ENCODE measurements at regions not wholly inside any gene's neighbourhood (a gene's known extent, or its start where the extent isn't known, plus 50 kb on each side); places are given as distances from the start of the nearest gene placed in this dataset.

GRCh38 chr3:17836092-17836491, 93.7 kb upstream of the TBC1D5 start:
- H3K4me1 ChIP-seq (ENCODE audit: control extremely low read depth in 1 of 4, control insufficient read depth in 4 of 4, insufficient read depth in 4 of 4, low read length in 3 of 4): peaks cover 0 to 10% (median 7%) of the 10 kb centered on the region in 4 experiments
- no peaks in the 10 kb centered on the region for H3K36me3 ChIP-seq (ENCODE audit: control insufficient read depth in 4 of 4, insufficient read depth in 4 of 4, low read length in 3 of 4)
- no peak overlapping the region for H3K4me3 ChIP-seq (ENCODE audit: control insufficient read depth in 1 of 7, extremely low read depth in 1 of 7, insufficient read depth in 4 of 7, low read depth in 2 of 7, low read length in 6 of 7)
- no peak for DNase-seq
- H3K27ac ChIP-seq (ENCODE audit: insufficient read depth in 1 of 2, low read depth in 1 of 2, low read length in 2 of 2, poor library complexity in 1 of 2, severe bottlenecking in 2 of 2): no peak overlapping the region
- H3K9me3 ChIP-seq (ENCODE audit: control extremely low read depth in 1 of 5, control insufficient read depth in 4 of 5, insufficient read depth in 2 of 5, low read depth in 1 of 5, low read length in 4 of 5): no peaks in the 10 kb centered on the region
- ChIA-PET POLR2A (no interaction called here), CTCF (interaction anchor here (1.2 kb wide), 1 partner anchor 35 kb away, joined by 5 read pairs; no protein-coding TSS in a partner anchor)
- no peaks in the 10 kb centered on the region for H3K27me3 ChIP-seq (replicated peaks in 2 of 5; ENCODE audit: control insufficient read depth in 4 of 5, insufficient read depth in 5 of 5, low read length in 4 of 5)
- no CpG with 5 or more reads among the region's 3 CpGs for WGBS (ENCODE audit: insufficient coverage)

GRCh38 chr3:17833786-17834559, 91.5 kb upstream of the TBC1D5 start:
- Histone ChIP-seq H3K36me3 (ENCODE audit: control insufficient read depth in 4 of 4, insufficient read depth in 4 of 4, low read length in 3 of 4) (no peaks in the 10 kb centered on the region), H3K9me3 (ENCODE audit: control extremely low read depth in 1 of 5, control insufficient read depth in 4 of 5, insufficient read depth in 2 of 5, low read depth in 1 of 5, low read length in 4 of 5) (no peaks in the 10 kb centered on the region), H3K4me3 (ENCODE audit: control insufficient read depth in 1 of 7, extremely low read depth in 1 of 7, insufficient read depth in 4 of 7, low read depth in 2 of 7, low read length in 6 of 7) (no peak overlapping the region), H3K27ac (ENCODE audit: insufficient read depth in 1 of 2, low read depth in 1 of 2, low read length in 2 of 2, poor library complexity in 1 of 2, severe bottlenecking in 2 of 2) (no peak overlapping the region), H3K4me1 (ENCODE audit: control extremely low read depth in 1 of 4, control insufficient read depth in 4 of 4, insufficient read depth in 4 of 4, low read length in 3 of 4) (no peaks in the 10 kb centered on the region), H3K27me3 (replicated peaks in 2 of 5; ENCODE audit: control insufficient read depth in 4 of 5, insufficient read depth in 5 of 5, low read length in 4 of 5) (no peaks in the 10 kb centered on the region)
- ChIA-PET CTCF (interaction anchor here (1.1 kb wide), 1 partner anchor 8 kb away, joined by 3 read pairs; no protein-coding TSS in a partner anchor), POLR2A (no interaction called here)
- 100% methylated on average over 3 of the region's 5 CpGs for WGBS (ENCODE audit: insufficient coverage)
- DNase-seq: no peak

GRCh38 chr3:17832016-17832415, 89.6 kb upstream of the TBC1D5 start:
- ChIA-PET CTCF (interaction anchor here (2.6 kb wide), 1 partner anchor 9 kb away, joined by 22 read pairs; no protein-coding TSS in a partner anchor), POLR2A (no interaction called here)
- H3K27me3 ChIP-seq (replicated peaks in 2 of 5; ENCODE audit: control insufficient read depth in 4 of 5, insufficient read depth in 5 of 5, low read length in 4 of 5): no peaks in the 10 kb centered on the region
- WGBS (ENCODE audit: insufficient coverage): 100% methylated on average over 2 of the region's 2 CpGs
- no peaks in the 10 kb centered on the region for H3K36me3 ChIP-seq (ENCODE audit: control insufficient read depth in 4 of 4, insufficient read depth in 4 of 4, low read length in 3 of 4)
- H3K4me1 ChIP-seq (ENCODE audit: control extremely low read depth in 1 of 4, control insufficient read depth in 4 of 4, insufficient read depth in 4 of 4, low read length in 3 of 4): no peaks in the 10 kb centered on the region
- no peak for DNase-seq
- H3K9me3 ChIP-seq (ENCODE audit: control extremely low read depth in 1 of 5, control insufficient read depth in 4 of 5, insufficient read depth in 2 of 5, low read depth in 1 of 5, low read length in 4 of 5): no peaks in the 10 kb centered on the region
- no peak overlapping the region for H3K4me3 ChIP-seq (ENCODE audit: control insufficient read depth in 1 of 7, extremely low read depth in 1 of 7, insufficient read depth in 4 of 7, low read depth in 2 of 7, low read length in 6 of 7)
- H3K27ac ChIP-seq (ENCODE audit: insufficient read depth in 1 of 2, low read depth in 1 of 2, low read length in 2 of 2, poor library complexity in 1 of 2, severe bottlenecking in 2 of 2): no peak overlapping the region

GRCh38 chr3:17831366-17831765, 88.9 kb upstream of the TBC1D5 start:
- no peaks in the 10 kb centered on the region for H3K36me3 ChIP-seq (ENCODE audit: control insufficient read depth in 4 of 4, insufficient read depth in 4 of 4, low read length in 3 of 4)
- no peak for DNase-seq
- H3K27me3 ChIP-seq (replicated peaks in 2 of 5; ENCODE audit: control insufficient read depth in 4 of 5, insufficient read depth in 5 of 5, low read length in 4 of 5): no peaks in the 10 kb centered on the region
- ChIA-PET CTCF (interaction anchor here (1.0 to 2.6 kb wide), 2 partner anchors 10 to 11 kb away, joined by 3 to 22 read pairs; no protein-coding TSS in a partner anchor), POLR2A (no interaction called here)
- no peak overlapping the region for H3K4me3 ChIP-seq (ENCODE audit: control insufficient read depth in 1 of 7, extremely low read depth in 1 of 7, insufficient read depth in 4 of 7, low read depth in 2 of 7, low read length in 6 of 7)
- H3K9me3 ChIP-seq (ENCODE audit: control extremely low read depth in 1 of 5, control insufficient read depth in 4 of 5, insufficient read depth in 2 of 5, low read depth in 1 of 5, low read length in 4 of 5): no peaks in the 10 kb centered on the region
- H3K4me1 ChIP-seq (ENCODE audit: control extremely low read depth in 1 of 4, control insufficient read depth in 4 of 4, insufficient read depth in 4 of 4, low read length in 3 of 4): no peaks in the 10 kb centered on the region
- H3K27ac ChIP-seq (ENCODE audit: insufficient read depth in 1 of 2, low read depth in 1 of 2, low read length in 2 of 2, poor library complexity in 1 of 2, severe bottlenecking in 2 of 2): no peak overlapping the region

- CTCF ChIA-PET: interaction anchor here (1.0 to 2.6 kb wide), 2 partner anchors 10 to 11 kb away, joined by 3 to 22 read pairs; no protein-coding TSS in a partner anchor
- H3K27ac ChIP-seq (ENCODE audit: insufficient read depth in 1 of 2, low read depth in 1 of 2, low read length in 2 of 2, poor library complexity in 1 of 2, severe bottlenecking in 2 of 2): no peak overlapping the region
Measured at GRCh38 chr3:17830788-17831187, 88.4 kb upstream of the TBC1D5 start.

GRCh38 chr3:17828388-17828787, 86.0 kb upstream of the TBC1D5 start:
- ChIA-PET POLR2A (no interaction called here), CTCF (no interaction called here)
- no peak for DNase-seq

More at GRCh38 chr3:17830788-17831187, 88.4 kb upstream of the TBC1D5 start:
- POLR2A ChIA-PET: no interaction called here
- no peak for DNase-seq
- Histone ChIP-seq H3K27me3 (replicated peaks in 2 of 5; ENCODE audit: control insufficient read depth in 4 of 5, insufficient read depth in 5 of 5, low read length in 4 of 5) (no peaks in the 10 kb centered on the region), H3K4me3 (ENCODE audit: control insufficient read depth in 1 of 7, extremely low read depth in 1 of 7, insufficient read depth in 4 of 7, low read depth in 2 of 7, low read length in 6 of 7) (no peak overlapping the region), H3K9me3 (ENCODE audit: control extremely low read depth in 1 of 5, control insufficient read depth in 4 of 5, insufficient read depth in 2 of 5, low read depth in 1 of 5, low read length in 4 of 5) (no peaks in the 10 kb centered on the region), H3K4me1 (ENCODE audit: control extremely low read depth in 1 of 4, control insufficient read depth in 4 of 4, insufficient read depth in 4 of 4, low read length in 3 of 4) (no peaks in the 10 kb centered on the region), H3K36me3 (ENCODE audit: control insufficient read depth in 4 of 4, insufficient read depth in 4 of 4, low read length in 3 of 4) (no peaks in the 10 kb centered on the region)
- WGBS (ENCODE audit: insufficient coverage): no CpG with 5 or more reads among the region's 1 CpG

GRCh38 chr3:17825298-17825697, 82.9 kb upstream of the TBC1D5 start:
- Histone ChIP-seq H3K9me3 (ENCODE audit: control extremely low read depth in 1 of 5, control insufficient read depth in 4 of 5, insufficient read depth in 2 of 5, low read depth in 1 of 5, low read length in 4 of 5) (no peaks in the 10 kb centered on the region), H3K27me3 (replicated peaks in 2 of 5; ENCODE audit: control insufficient read depth in 4 of 5, insufficient read depth in 5 of 5, low read length in 4 of 5) (no peaks in the 10 kb centered on the region), H3K36me3 (ENCODE audit: control insufficient read depth in 4 of 4, insufficient read depth in 4 of 4, low read length in 3 of 4) (no peaks in the 10 kb centered on the region), H3K4me1 (ENCODE audit: control extremely low read depth in 1 of 4, control insufficient read depth in 4 of 4, insufficient read depth in 4 of 4, low read length in 3 of 4) (peaks cover 0 to 2% (median 0%) of the 10 kb centered on the region in 4 experiments), H3K27ac (ENCODE audit: insufficient read depth in 1 of 2, low read depth in 1 of 2, low read length in 2 of 2, poor library complexity in 1 of 2, severe bottlenecking in 2 of 2) (no peak overlapping the region), H3K4me3 (ENCODE audit: control insufficient read depth in 1 of 7, extremely low read depth in 1 of 7, insufficient read depth in 4 of 7, low read depth in 2 of 7, low read length in 6 of 7) (no peak overlapping the region)
- no peak for DNase-seq
- ChIA-PET CTCF (interaction anchor here (1.0 kb wide), 1 partner anchor 13 kb away, joined by 4 read pairs; no protein-coding TSS in a partner anchor), POLR2A (no interaction called here)
- 100% methylated on average over 2 of the region's 3 CpGs for WGBS (ENCODE audit: insufficient coverage)

More at GRCh38 chr3:17828388-17828787, 86.0 kb upstream of the TBC1D5 start:
- no peaks in the 10 kb centered on the region for H3K9me3 ChIP-seq (ENCODE audit: control extremely low read depth in 1 of 5, control insufficient read depth in 4 of 5, insufficient read depth in 2 of 5, low read depth in 1 of 5, low read length in 4 of 5)
- H3K27me3 ChIP-seq (replicated peaks in 2 of 5; ENCODE audit: control insufficient read depth in 4 of 5, insufficient read depth in 5 of 5, low read length in 4 of 5): no peaks in the 10 kb centered on the region
- H3K27ac ChIP-seq (ENCODE audit: insufficient read depth in 1 of 2, low read depth in 1 of 2, low read length in 2 of 2, poor library complexity in 1 of 2, severe bottlenecking in 2 of 2): no peak overlapping the region
- no peaks in the 10 kb centered on the region for H3K4me1 ChIP-seq (ENCODE audit: control extremely low read depth in 1 of 4, control insufficient read depth in 4 of 4, insufficient read depth in 4 of 4, low read length in 3 of 4)
- H3K4me3 ChIP-seq (ENCODE audit: control insufficient read depth in 1 of 7, extremely low read depth in 1 of 7, insufficient read depth in 4 of 7, low read depth in 2 of 7, low read length in 6 of 7): no peak overlapping the region
- no peaks in the 10 kb centered on the region for H3K36me3 ChIP-seq (ENCODE audit: control insufficient read depth in 4 of 4, insufficient read depth in 4 of 4, low read length in 3 of 4)
- WGBS (ENCODE audit: insufficient coverage): no CpG with 5 or more reads among the region's 3 CpGs

Data from common myeloid progenitor, CD34-positive (primary cell).